Endothelial cell of umbilical vein (primary cell): ENCODE measurements at regions not wholly inside any gene's neighbourhood (a gene's known extent, or its start where the extent isn't known, plus 50 kb on each side); places are given as distances from the start of the nearest gene placed in this dataset.

Experiments
- BruUV-seq: library from RNA; stranded (reverse); fragments of 400-500 nt; replicated peaks from 2 replicates; lab custom pipeline; 2021; lab: Mats Ljungman, UMichigan
- CTCF ChIA-PET: fragments of 300-600, 350-600 bp; sonication (Branson Sonifier 250); formaldehyde crosslinking; loops from one replicate; lab custom pipeline; 2021; ENCODE audit warnings: antibody characterized with exemption, inconsistent platforms; lab: Charles Lee
- POLR2A ChIA-PET: fragments of 300-600, 350-600 bp; sonication (Branson Sonifier 250); formaldehyde crosslinking; loops from one replicate; lab custom pipeline; 2021; ENCODE audit warnings: antibody characterized with exemption, inconsistent platforms; lab: Charles Lee
- DNase-seq: peaks from one replicate; pipeline ENCODE4 v3.0.0-alpha.2; 2011; ENCODE audit warnings: low read depth, low spot score
- FAIRE-seq: peaks from 2 replicates; lab custom pipeline; 2011; peaks lifted over from hg19 to GRCh38; lab: Jason Lieb, UNC
- H2AFZ ChIP-seq: 2 replicates; pipeline ENCODE4 v1.6.0; 2012; ENCODE audit warnings: low read depth, low read length, control low read depth, inconsistent platforms
- H3K27ac ChIP-seq: 2 replicates; pipeline ENCODE4 v1.5.1; 2011; ENCODE audit warnings: low read depth, mild to moderate bottlenecking, control low read depth, low read length, moderate library complexity; ENCODE audit not compliant: insufficient read depth
- H3K27me3 ChIP-seq, 2 experiments: 2 replicates each; pipeline versions ENCODE4 v1.6.0 to v1.6.1; 2011; ENCODE audit warnings: low read length in 2 of 2, mixed read lengths in 1 of 2; ENCODE audit not compliant: control insufficient read depth in 2 of 2, insufficient read depth in 2 of 2
- H3K36me3 ChIP-seq, 2 experiments: 2 replicates in 1 of 2; 3 replicates in 1 of 2; pipeline ENCODE4 v1.5.1; 2011; ENCODE audit warnings: low read length in 2 of 2, mild to moderate bottlenecking in 1 of 2, moderate library complexity in 1 of 2; ENCODE audit not compliant: control insufficient read depth in 2 of 2, insufficient read depth in 2 of 2; ENCODE audit errors: extremely low read depth in 1 of 2
- H3K4me1 ChIP-seq: 3 replicates; pipeline ENCODE4 v1.5.1; 2011; ENCODE audit warnings: mild to moderate bottlenecking, low read length; ENCODE audit not compliant: control insufficient read depth, insufficient read depth; ENCODE audit errors: extremely low read depth
- H3K4me2 ChIP-seq: 2 replicates; pipeline ENCODE4 v1.6.1; 2011; ENCODE audit warnings: low read length, control low read depth, mixed read lengths; ENCODE audit not compliant: insufficient read depth
- H3K4me3 ChIP-seq, 3 experiments: fragments of 200-600 bp in 1 of 3; sonication (generic), shearing (Covaris generic) in 1 of 3; replicated peaks in 1 of 3; 2 replicates each; pipeline ENCODE4 v1.5.1; 2011 to 2016; ENCODE audit warnings: control low read depth in 3 of 3, low read length in 3 of 3, mild to moderate bottlenecking in 2 of 3, inconsistent platforms in 1 of 3, low read depth in 1 of 3, moderate library complexity in 1 of 3; ENCODE audit not compliant: insufficient read depth in 1 of 3
- H3K79me2 ChIP-seq: 2 replicates; pipeline ENCODE4 v1.6.0; 2012; ENCODE audit warnings: low read length, inconsistent platforms; ENCODE audit not compliant: control insufficient read depth, insufficient read depth
- H3K9ac ChIP-seq: replicated peaks from 2 replicates; pipeline ENCODE3; 2011; ENCODE audit warnings: low read length, control low read depth; ENCODE audit not compliant: insufficient read depth; ENCODE audit errors: extremely low read depth
- H3K9me1 ChIP-seq: replicated peaks from 3 replicates; pipeline ENCODE4 v1.6.0; 2011; ENCODE audit warnings: mild to moderate bottlenecking, low read length; ENCODE audit not compliant: control insufficient read depth, insufficient read depth; ENCODE audit errors: extremely low read depth
- H3K9me3 ChIP-seq: replicated peaks from 2 replicates; pipeline ENCODE4 v1.5.1; 2012; ENCODE audit warnings: low read length, inconsistent platforms; ENCODE audit not compliant: control insufficient read depth, insufficient read depth
- H4K20me1 ChIP-seq: replicated peaks from 2 replicates; pipeline ENCODE3; 2011; ENCODE audit warnings: mild to moderate bottlenecking, low read length; ENCODE audit not compliant: control insufficient read depth, insufficient read depth; ENCODE audit errors: extremely low read depth
- EZH2 ChIP-seq: IDR thresholded peaks from 2 replicates; pipeline ENCODE4 v1.6.1; 2012; ENCODE audit warnings: borderline replicate concordance, low read depth, mild to moderate bottlenecking, moderate library complexity, low read length, inconsistent platforms; ENCODE audit not compliant: severe bottlenecking
- FOS ChIP-seq: IDR thresholded peaks from 2 replicates; pipeline ENCODE4 v1.6.1; 2011; ENCODE audit warnings: mild to moderate bottlenecking, low read length, moderate library complexity, borderline replicate concordance; ENCODE audit not compliant: insufficient read depth
- GATA2 ChIP-seq: IDR thresholded peaks from 2 replicates; pipeline ENCODE4 v1.7.0; 2011; ENCODE audit warnings: low read depth, mild to moderate bottlenecking, moderate library complexity, mixed read lengths, low read length; ENCODE audit not compliant: insufficient read length, insufficient read depth
- JUN ChIP-seq: IDR thresholded peaks from 2 replicates; pipeline ENCODE4 v1.6.1; 2011; ENCODE audit warnings: borderline replicate concordance, low read depth; ENCODE audit not compliant: insufficient read length, insufficient read depth
- MYC ChIP-seq: IDR thresholded peaks from one replicate; pipeline ENCODE4 v1.6.1; 2011; ENCODE audit warnings: mild to moderate bottlenecking, low read depth, low read length
- POLR2A ChIP-seq: IDR thresholded peaks from 2 replicates; pipeline ENCODE4 v1.6.1; 2012; ENCODE audit warnings: low read depth, mild to moderate bottlenecking, control low read depth, low read length
- POLR2AphosphoS5 ChIP-seq: IDR thresholded peaks from 2 replicates; pipeline ENCODE4 v1.6.1; 2012; ENCODE audit warnings: low read depth, mild to moderate bottlenecking, control low read depth, low read length, moderate library complexity; ENCODE audit not compliant: insufficient read depth
- dilution Hi-C: fragments of 300-500 bp; cut with MboI; formaldehyde crosslinking; loops from one replicate; pipeline ENCODE4 v1.15.0; 2019; ENCODE audit warnings: low sequenced_read_pairs; ENCODE audit not compliant: extremely low pct_ligation_motif_present
- intact Hi-C: fragments of 100-400 bp; cut with micrococcal nuclease; formaldehyde crosslinking; loops from one replicate; pipeline ENCODE4 v1.10.0; 2022
- TF ChIP-seq, protein P1 (sequence below), 2 donors: IDR thresholded peaks; 1 replicate in 1 of 2; 2 replicates in 1 of 2; pipeline ENCODE4 v1.5.1; 2011; ENCODE audit warnings: low read length in 2 of 2, mild to moderate bottlenecking in 2 of 2, moderate library complexity in 2 of 2, control low read depth in 1 of 2, inconsistent platforms in 1 of 2, low read depth in 1 of 2; ENCODE audit not compliant: insufficient read depth in 1 of 2; ENCODE audit errors: extremely low read depth in 1 of 2
- TF ChIP-seq, protein P2 (sequence below): IDR thresholded peaks from 2 replicates; pipeline ENCODE4 v1.6.1; 2011; ENCODE audit not compliant: insufficient read depth, insufficient read length

DNA sequence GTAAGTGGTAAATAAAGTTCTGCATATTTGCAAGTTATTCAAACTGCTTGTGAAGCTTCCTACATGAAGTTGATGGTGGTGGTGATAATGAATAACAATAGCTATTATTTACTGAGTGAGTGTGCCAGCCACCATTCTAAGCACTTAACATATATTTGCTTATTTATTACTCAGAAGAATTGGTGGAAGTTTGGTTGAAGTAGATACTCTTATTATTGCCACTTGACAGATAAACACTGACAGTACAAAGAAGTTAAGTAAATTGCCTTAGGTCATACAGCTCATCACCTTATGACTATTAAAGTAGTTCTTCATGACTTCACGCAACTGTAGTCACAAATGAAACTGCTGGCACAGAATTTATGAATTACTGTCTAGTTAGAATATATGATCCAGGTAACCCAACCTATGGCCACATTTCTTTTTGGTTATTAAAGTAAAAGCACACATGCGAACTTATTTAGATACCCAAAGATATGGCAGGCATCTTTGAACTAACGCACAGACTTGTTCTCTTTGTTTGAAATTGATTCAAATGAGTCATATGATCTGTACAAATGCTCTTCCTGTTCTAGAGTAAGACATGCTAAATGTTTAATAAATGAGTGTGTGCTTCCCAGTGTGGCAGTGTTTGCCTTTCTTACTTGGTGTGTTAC is 99.8 kb upstream of the NR2F2 start:
- POLR2A ChIA-PET = interaction anchor here (0.5 to 0.7 kb wide), 2 partner anchors 101 to 1505 kb away, joined by 3 to 4 read pairs; no protein-coding TSS in a partner anchor
- H3K9me1 ChIP-seq = no peaks in the 10 kb centered on the region
- CTCF ChIA-PET = interaction anchor here (0.9 to 1.2 kb wide), 5 partner anchors 34 to 1648 kb away, joined by 3 to 4 read pairs (median 3); no protein-coding TSS in a partner anchor
- DNase-seq (peak; percentile 80), FAIRE-seq (peak; percentile 64)
- H3K4me2 ChIP-seq = peak overlapping the region; percentile 64
- no TSS peak for BruUV-seq
- dilution Hi-C loops (no loop called here), intact Hi-C loops (loop anchor here (1.0 to 5.0 kb wide), 3 partner anchors 70 to 1053 kb away; no protein-coding TSS in a partner anchor)
- no peaks in the 10 kb centered on the region for H3K9me3 ChIP-seq
- H3K27me3 ChIP-seq = no peaks in the 10 kb centered on the region
- H3K4me3 ChIP-seq = no peak overlapping the region
- TF ChIP-seq JUN (peak; percentile 24), GATA2 (peak; percentile 80), POLR2A (peak; percentile 56), EZH2 (no peak), POLR2AphosphoS5 (no peak), MYC (no peak), FOS (peak; percentile 46)
- TF ChIP-seq, protein P1, sequence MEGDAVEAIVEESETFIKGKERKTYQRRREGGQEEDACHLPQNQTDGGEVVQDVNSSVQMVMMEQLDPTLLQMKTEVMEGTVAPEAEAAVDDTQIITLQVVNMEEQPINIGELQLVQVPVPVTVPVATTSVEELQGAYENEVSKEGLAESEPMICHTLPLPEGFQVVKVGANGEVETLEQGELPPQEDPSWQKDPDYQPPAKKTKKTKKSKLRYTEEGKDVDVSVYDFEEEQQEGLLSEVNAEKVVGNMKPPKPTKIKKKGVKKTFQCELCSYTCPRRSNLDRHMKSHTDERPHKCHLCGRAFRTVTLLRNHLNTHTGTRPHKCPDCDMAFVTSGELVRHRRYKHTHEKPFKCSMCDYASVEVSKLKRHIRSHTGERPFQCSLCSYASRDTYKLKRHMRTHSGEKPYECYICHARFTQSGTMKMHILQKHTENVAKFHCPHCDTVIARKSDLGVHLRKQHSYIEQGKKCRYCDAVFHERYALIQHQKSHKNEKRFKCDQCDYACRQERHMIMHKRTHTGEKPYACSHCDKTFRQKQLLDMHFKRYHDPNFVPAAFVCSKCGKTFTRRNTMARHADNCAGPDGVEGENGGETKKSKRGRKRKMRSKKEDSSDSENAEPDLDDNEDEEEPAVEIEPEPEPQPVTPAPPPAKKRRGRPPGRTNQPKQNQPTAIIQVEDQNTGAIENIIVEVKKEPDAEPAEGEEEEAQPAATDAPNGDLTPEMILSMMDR (IDR thresholded peaks at IDR 0.05; ENCODE audit: extremely low read depth in 1 of 2, insufficient read depth in 1 of 2, low read depth in 1 of 2, low read length in 2 of 2) = no peak
- TF ChIP-seq, protein P2, sequence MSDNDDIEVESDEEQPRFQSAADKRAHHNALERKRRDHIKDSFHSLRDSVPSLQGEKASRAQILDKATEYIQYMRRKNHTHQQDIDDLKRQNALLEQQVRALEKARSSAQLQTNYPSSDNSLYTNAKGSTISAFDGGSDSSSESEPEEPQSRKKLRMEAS = no peak
- no peaks in the 10 kb centered on the region for H3K79me2 ChIP-seq
- peaks cover 15% of the 10 kb centered on the region for H3K4me1 ChIP-seq
- H2AFZ ChIP-seq = peak overlapping the region; percentile 23
- H3K27ac ChIP-seq = peak overlapping the region; percentile 57
- no peak overlapping the region for H3K9ac ChIP-seq
- no peaks in the 10 kb centered on the region for H3K36me3 ChIP-seq
- H4K20me1 ChIP-seq = no peaks in the 10 kb centered on the region
